GM10248 (cell line): ENCODE measurements at regions not wholly inside any gene's neighbourhood (a gene's known extent, or its start where the extent isn't known, plus 50 kb on each side); places are given as distances from the start of the nearest gene placed in this dataset.

Source experiments
- CTCF ChIA-PET: fragments of 300-600 bp; sonication (Branson Sonifier 250); formaldehyde crosslinking; extraction: SDS; loops from one replicate; lab custom pipeline; 2021; ENCODE audit warnings: antibody characterized with exemption; lab: Yijun Ruan, JAX
- POLR2A ChIA-PET: fragments of 350-650 bp; sonication (Branson Sonifier 250); formaldehyde crosslinking; extraction: SDS; loops from one replicate; lab custom pipeline; 2020; ENCODE audit warnings: antibody characterized with exemption; lab: Yijun Ruan, JAX
- DNase-seq: peaks from one replicate; pipeline ENCODE4 v3.0.0; 2012; ENCODE audit errors: extremely low spot score
- TF ChIP-seq, protein P1 (sequence below): IDR thresholded peaks from 2 replicates; pipeline ENCODE4 v1.5.1; 2012; ENCODE audit warnings: mild to moderate bottlenecking, low read depth; ENCODE audit errors: extremely low read depth, missing control alignments, control extremely low read depth

DNA sequence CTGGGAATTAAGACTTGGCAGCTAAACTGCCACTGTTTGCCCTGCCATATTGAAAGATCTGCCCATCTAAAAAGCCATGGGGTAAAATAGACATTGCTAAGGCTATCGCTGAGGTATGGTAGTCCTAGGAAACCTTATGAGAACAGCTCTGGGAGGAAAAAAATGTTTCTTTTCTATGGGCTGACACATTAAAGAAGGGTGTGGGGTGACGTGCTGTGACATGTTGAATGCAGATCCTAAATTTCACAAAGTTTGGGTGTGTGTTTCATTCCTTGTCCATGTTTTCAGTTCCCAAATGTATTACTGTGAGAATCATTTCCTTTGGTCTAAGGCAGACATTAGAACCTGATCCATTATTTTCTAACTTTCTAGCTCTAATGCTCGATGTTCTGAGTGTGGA lies 766.4 kb downstream of the BCL11A start:
- ChIA-PET CTCF (interaction anchor here (1.0 kb wide), 1 partner anchor 9 kb away, joined by 3 read pairs; no protein-coding TSS in a partner anchor), POLR2A (no interaction called here)
- TF ChIP-seq, protein P1, sequence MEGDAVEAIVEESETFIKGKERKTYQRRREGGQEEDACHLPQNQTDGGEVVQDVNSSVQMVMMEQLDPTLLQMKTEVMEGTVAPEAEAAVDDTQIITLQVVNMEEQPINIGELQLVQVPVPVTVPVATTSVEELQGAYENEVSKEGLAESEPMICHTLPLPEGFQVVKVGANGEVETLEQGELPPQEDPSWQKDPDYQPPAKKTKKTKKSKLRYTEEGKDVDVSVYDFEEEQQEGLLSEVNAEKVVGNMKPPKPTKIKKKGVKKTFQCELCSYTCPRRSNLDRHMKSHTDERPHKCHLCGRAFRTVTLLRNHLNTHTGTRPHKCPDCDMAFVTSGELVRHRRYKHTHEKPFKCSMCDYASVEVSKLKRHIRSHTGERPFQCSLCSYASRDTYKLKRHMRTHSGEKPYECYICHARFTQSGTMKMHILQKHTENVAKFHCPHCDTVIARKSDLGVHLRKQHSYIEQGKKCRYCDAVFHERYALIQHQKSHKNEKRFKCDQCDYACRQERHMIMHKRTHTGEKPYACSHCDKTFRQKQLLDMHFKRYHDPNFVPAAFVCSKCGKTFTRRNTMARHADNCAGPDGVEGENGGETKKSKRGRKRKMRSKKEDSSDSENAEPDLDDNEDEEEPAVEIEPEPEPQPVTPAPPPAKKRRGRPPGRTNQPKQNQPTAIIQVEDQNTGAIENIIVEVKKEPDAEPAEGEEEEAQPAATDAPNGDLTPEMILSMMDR: no peak
- DNase-seq: no peak

DNA sequence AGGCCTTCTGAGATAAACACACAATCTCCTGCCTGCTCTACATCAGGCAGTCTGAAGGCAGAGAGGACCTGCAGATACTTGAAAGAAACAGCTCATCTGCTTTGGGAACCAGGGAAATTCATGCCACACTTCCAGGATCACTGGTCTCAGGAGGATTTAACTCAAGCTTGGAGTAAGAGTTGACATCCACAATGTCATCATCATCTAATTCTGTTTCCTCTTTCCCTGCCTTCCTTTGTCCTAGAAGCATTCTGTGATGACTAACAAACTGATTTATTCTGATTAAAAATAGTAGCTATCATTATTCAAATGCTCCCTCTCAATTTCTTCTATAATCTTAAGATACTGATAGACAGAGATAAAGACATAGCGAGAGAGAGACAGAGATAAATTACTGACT lies 766.8 kb downstream of the BCL11A start:
- TF ChIP-seq, protein P1: no peak
- ChIA-PET POLR2A (no interaction called here), CTCF (interaction anchor here (1.0 kb wide), 1 partner anchor 10 kb away, joined by 3 read pairs; no protein-coding TSS in a partner anchor)

DNA sequence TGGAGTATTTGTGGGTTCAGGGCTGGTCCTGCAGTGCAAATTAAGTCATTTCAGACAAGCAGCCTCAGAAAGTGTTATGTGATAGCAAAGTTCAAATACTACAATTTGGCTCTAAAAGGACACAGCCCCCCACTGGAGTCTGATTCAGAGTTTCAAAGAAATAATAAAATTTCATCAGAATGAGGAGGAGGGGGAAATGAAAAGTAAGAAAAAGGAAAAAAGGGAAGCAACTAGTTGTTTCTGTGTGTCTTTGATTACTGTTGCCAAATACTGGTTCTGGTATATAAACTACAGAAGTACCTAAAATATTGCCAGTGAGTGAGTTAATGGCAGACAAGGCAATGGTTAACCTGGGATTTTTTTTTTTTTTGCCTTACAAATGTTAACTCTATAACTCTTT lies 773.9 kb downstream of the BCL11A start:
- CTCF ChIA-PET: interaction anchor here (1.2 kb wide), 1 partner anchor 11 kb away, joined by 3 read pairs; no protein-coding TSS in a partner anchor
- POLR2A ChIA-PET: interaction anchor here (0.7 kb wide), 1 partner anchor 586 kb away, joined by 3 read pairs; no protein-coding TSS in a partner anchor
- TF ChIP-seq, protein P1: no peak
- DNase-seq: no peak

More for the DNA sequence above, 766.8 kb downstream of the BCL11A start:
- DNase-seq: no peak

DNA sequence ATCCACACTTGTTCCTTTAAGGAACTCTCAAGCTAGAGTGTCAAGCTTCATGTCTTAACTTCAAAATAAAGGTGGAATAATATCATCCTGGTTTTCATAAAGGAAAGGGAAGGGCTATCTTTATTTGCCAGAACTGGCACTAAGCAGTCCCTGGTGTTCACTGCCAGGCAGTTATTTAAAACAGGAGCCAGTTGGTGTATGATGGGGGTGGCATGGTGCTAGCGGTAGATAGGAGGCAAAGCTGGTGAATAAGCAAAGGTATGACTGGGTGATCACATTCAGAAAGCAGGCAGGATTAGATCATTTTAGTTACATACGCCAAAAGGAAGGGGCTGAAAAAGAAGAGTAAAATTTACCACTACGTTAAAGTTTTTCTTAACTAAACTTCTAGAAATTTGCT lies 776.3 kb downstream of the BCL11A start:
- DNase-seq: no peak
- CTCF ChIA-PET: no interaction called here
- TF ChIP-seq, protein P1: no peak
- POLR2A ChIA-PET: no interaction called here

DNA sequence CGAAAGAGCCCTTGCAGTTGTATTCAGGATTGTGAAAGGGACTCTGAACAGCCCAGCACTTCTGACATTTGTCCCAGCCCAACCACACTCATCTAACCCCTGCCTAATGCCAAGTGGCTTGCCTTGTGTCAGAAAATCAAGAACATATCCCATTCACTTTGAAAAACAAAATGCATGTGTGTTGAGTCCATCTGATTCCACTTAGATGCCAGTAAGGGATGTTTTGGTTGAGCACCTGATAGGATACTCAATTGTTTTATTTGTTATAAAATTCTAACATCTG lies 776.8 kb downstream of the BCL11A start:
- POLR2A ChIA-PET: no interaction called here
- TF ChIP-seq, protein P1: no peak
- DNase-seq: no peak
- CTCF ChIA-PET: no interaction called here

GRCh38 chr2:59774821-59775433 lies 778.5 kb downstream of the BCL11A start:
- no peak for DNase-seq
- TF ChIP-seq, protein P1: no peak
- ChIA-PET CTCF (no interaction called here), POLR2A (no interaction called here)
